ENCODE measurements at regions not wholly inside any gene's neighbourhood (a gene's known extent, or its start where the extent isn't known, plus 50 kb on each side); places are given as distances from the start of the nearest gene placed in this dataset.
"Not testable (repeated sequence)": the region's sequence is repeated elsewhere in the genome, so short reads cannot be mapped to it uniquely, and the experiment has no call there.

DNA sequence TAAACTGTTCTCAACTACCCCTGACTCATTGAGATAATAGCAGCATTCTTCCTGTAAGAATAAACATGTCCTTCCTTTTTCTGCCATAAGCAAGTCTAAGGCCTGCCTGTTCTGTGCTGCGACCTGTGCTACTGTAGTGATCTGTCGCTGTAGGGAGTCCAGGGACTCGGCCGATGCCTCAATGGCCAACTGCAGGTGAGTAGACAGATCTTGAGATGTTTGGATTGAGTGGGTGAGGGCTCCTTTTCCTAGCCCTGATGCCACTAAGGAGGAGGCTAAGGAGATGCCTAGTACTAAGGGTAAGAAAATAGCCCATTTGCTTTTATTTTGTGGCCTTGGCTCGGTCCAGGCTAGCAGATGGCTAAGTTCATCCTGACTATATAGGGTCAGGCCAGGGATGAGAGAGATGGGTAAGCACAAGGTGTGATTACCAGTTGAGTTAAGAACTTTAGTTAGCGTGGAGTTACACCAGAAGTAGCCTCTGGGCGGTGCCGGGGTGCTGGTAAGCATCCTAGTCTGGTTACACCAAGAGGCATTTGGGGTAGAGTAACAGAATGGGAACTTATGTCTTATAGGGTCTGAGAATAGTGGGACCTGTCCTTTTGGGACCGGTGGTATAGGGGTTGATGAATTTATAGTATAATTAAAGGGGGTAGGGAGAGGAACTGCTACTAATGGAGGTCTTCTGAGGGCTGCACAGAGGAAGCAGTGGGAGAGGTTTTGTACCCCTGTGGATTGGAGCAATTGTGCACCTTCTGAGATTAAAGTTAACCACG lies 642.4 kb upstream of the DPP6 start:
- ATAC-seq; DNase-seq (ENCODE audit: low spot score); CTCF ChIA-PET; H3K27ac Mint-ChIP-seq; H3K4me3 Mint-ChIP-seq; POLR2A ChIA-PET; H3K4me1 Mint-ChIP-seq: not testable (repeated sequence)
- peaks cover 96% of the 10 kb centered on the region for H3K9me3 Mint-ChIP-seq
- H3K36me3 Mint-ChIP-seq, result peaks cover 80% of the 10 kb centered on the region
- peaks cover 17% of the 10 kb centered on the region for H3K27me3 Mint-ChIP-seq (ENCODE audit: low read depth)

DNA sequence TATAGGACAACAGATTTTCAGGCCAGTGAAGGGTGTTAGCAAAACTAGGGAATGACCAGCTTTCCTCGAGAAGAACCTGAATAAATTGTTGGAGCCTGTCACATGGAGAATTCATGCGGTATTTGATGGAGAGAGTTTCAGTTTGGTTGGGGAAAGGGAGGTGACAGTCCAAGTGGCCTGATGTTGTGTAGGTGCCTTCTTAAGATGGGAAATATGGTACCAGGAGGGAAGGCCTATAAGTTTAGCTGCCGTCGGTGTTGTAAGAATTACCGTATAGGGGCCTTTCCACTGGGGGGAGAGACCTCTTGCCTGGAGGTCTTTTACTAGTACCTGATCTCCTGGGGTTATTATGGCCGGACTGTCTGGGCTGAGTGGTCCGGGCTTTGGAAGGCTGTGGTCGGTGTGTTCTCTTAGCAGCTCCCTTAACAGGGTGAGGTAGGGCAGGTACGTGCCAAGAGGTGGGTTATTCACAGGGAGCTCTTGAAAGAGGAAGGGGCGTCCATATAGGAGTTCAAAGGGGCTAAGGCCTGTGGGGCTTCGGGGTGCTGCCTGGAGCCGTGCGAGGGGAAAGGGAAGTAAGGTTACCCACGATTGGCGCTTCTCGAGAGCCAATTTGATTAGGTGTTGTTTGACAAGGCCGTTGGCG lies 641.1 kb upstream of the DPP6 start:
- H3K27ac Mint-ChIP-seq; ATAC-seq; H3K4me3 Mint-ChIP-seq; POLR2A ChIA-PET; CTCF ChIA-PET; DNase-seq (ENCODE audit: low spot score); H3K4me1 Mint-ChIP-seq: not testable (repeated sequence)
- Mint-ChIP-seq H3K9me3 (peaks cover 96% of the 10 kb centered on the region), H3K36me3 (peaks cover 79% of the 10 kb centered on the region), H3K27me3 (ENCODE audit: low read depth) (peaks cover 17% of the 10 kb centered on the region)

DNA sequence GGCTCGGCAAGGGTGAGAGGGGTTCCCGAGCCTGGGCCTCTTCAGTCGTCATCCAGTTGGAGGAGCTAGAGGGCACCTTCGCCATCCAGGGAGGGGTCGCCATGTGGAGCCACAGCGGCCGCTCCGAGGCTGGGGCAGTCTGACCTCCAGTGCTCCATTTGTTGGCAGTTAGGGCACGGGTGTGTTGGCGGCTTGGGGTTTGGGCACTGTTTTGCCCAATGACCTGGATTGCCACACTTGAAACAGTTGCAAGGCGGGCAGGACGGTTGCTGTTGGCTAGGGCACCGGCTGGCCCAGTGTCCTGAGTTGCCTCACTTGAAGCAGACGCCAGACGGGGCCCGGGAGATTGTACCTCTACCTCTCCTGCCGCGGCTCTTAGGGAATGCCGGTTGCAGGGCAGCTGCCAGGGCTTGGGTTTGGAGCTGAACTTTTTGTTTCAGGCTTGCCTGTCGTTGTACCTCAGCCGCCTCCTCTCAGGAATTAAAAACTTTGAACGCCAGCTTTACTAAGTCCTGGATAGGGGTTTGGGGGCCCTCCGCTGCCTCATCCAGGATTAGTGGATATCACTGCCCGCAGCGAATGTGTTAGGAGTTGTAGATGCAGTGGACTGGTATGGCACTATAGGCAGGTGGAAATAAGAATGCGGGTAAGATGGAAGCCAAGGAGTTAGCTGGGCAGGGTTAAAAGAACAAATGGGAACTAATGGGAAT lies 639.9 kb upstream of the DPP6 start:
- DNase-seq (ENCODE audit: low spot score); ATAC-seq; POLR2A ChIA-PET; H3K27ac Mint-ChIP-seq; CTCF ChIA-PET; H3K4me3 Mint-ChIP-seq; H3K4me1 Mint-ChIP-seq: not testable (repeated sequence)
- peaks cover 77% of the 10 kb centered on the region for H3K36me3 Mint-ChIP-seq
- peaks cover 95% of the 10 kb centered on the region for H3K9me3 Mint-ChIP-seq
- H3K27me3 Mint-ChIP-seq (ENCODE audit: low read depth), result peaks cover 18% of the 10 kb centered on the region

DNA sequence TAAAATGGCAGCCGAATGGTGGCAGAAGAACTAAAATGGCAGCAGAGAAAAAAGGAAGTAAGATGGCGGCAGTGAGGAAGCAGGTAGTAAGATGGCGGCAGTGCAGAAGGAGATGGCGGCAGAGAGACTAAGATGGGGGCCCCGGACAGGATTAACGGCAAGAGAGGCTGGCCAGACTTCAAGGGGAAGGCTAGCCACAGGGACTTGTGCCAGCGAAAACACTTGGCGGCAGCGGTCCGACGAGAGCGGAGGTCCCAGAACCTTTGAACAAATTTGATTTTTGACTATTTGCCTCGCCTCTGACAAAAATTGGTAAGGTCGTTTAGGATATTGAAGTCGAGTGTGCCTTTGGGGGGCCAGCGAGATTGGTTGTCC lies 639.4 kb upstream of the DPP6 start:
- POLR2A ChIA-PET; H3K27ac Mint-ChIP-seq; H3K4me3 Mint-ChIP-seq; DNase-seq (ENCODE audit: low spot score); ATAC-seq; CTCF ChIA-PET; H3K4me1 Mint-ChIP-seq: not testable (repeated sequence)
- peaks cover 77% of the 10 kb centered on the region for H3K36me3 Mint-ChIP-seq
- H3K27me3 Mint-ChIP-seq (ENCODE audit: low read depth), result peaks cover 18% of the 10 kb centered on the region
- peaks cover 95% of the 10 kb centered on the region for H3K9me3 Mint-ChIP-seq

DNA sequence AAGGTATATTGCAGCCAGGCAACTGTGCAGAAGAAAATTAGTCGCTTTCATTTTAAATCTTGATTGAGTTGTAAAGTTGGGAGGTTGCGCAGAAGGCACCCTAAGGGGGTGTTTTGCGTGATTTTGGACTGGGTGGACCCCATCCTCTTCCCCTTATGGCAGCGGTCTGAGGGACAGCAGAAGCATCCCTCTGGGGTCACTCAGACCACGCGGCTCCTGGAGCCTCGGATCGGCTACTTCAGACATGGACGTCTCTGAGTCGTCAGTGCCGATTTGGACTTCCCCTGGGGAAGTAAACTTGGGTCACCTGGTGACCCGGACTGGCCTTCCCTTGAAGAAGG lies 639.0 kb upstream of the DPP6 start:
- Mint-ChIP-seq H3K27ac (no peak overlapping the region), H3K4me1 (no peaks in the 10 kb centered on the region), H3K36me3 (peaks cover 78% of the 10 kb centered on the region), H3K27me3 (ENCODE audit: low read depth) (peaks cover 18% of the 10 kb centered on the region), H3K9me3 (peaks cover 95% of the 10 kb centered on the region), H3K4me3 (no peak overlapping the region)
- DNase-seq (ENCODE audit: low spot score), result no peak
- ATAC-seq, result no peak
- POLR2A ChIA-PET, result no interaction called here
- CTCF ChIA-PET, result no interaction called here
- TF ChIP-seq, protein P1, sequence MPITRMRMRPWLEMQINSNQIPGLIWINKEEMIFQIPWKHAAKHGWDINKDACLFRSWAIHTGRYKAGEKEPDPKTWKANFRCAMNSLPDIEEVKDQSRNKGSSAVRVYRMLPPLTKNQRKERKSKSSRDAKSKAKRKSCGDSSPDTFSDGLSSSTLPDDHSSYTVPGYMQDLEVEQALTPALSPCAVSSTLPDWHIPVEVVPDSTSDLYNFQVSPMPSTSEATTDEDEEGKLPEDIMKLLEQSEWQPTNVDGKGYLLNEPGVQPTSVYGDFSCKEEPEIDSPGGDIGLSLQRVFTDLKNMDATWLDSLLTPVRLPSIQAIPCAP (CRISPR knock-in tag; IDR thresholded peaks at IDR 0.05), result no peak
- TF ChIP-seq TCF7 (CRISPR knock-in tag; IDR thresholded peaks at IDR 0.05; ENCODE audit: low read depth), result no peak
- no peak for TF ChIP-seq CREB1 (CRISPR knock-in tag; IDR thresholded peaks at IDR 0.05)
- TF ChIP-seq, protein P2, sequence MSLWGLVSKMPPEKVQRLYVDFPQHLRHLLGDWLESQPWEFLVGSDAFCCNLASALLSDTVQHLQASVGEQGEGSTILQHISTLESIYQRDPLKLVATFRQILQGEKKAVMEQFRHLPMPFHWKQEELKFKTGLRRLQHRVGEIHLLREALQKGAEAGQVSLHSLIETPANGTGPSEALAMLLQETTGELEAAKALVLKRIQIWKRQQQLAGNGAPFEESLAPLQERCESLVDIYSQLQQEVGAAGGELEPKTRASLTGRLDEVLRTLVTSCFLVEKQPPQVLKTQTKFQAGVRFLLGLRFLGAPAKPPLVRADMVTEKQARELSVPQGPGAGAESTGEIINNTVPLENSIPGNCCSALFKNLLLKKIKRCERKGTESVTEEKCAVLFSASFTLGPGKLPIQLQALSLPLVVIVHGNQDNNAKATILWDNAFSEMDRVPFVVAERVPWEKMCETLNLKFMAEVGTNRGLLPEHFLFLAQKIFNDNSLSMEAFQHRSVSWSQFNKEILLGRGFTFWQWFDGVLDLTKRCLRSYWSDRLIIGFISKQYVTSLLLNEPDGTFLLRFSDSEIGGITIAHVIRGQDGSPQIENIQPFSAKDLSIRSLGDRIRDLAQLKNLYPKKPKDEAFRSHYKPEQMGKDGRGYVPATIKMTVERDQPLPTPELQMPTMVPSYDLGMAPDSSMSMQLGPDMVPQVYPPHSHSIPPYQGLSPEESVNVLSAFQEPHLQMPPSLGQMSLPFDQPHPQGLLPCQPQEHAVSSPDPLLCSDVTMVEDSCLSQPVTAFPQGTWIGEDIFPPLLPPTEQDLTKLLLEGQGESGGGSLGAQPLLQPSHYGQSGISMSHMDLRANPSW (CRISPR knock-in tag; conservative IDR thresholded peaks at IDR 0.05; ENCODE audit: low read depth), result no peak
- TF ChIP-seq, protein P3, sequence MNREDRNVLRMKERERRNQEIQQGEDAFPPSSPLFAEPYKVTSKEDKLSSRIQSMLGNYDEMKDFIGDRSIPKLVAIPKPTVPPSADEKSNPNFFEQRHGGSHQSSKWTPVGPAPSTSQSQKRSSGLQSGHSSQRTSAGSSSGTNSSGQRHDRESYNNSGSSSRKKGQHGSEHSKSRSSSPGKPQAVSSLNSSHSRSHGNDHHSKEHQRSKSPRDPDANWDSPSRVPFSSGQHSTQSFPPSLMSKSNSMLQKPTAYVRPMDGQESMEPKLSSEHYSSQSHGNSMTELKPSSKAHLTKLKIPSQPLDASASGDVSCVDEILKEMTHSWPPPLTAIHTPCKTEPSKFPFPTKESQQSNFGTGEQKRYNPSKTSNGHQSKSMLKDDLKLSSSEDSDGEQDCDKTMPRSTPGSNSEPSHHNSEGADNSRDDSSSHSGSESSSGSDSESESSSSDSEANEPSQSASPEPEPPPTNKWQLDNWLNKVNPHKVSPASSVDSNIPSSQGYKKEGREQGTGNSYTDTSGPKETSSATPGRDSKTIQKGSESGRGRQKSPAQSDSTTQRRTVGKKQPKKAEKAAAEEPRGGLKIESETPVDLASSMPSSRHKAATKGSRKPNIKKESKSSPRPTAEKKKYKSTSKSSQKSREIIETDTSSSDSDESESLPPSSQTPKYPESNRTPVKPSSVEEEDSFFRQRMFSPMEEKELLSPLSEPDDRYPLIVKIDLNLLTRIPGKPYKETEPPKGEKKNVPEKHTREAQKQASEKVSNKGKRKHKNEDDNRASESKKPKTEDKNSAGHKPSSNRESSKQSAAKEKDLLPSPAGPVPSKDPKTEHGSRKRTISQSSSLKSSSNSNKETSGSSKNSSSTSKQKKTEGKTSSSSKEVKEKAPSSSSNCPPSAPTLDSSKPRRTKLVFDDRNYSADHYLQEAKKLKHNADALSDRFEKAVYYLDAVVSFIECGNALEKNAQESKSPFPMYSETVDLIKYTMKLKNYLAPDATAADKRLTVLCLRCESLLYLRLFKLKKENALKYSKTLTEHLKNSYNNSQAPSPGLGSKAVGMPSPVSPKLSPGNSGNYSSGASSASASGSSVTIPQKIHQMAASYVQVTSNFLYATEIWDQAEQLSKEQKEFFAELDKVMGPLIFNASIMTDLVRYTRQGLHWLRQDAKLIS (CRISPR knock-in tag; IDR thresholded peaks at IDR 0.05; ENCODE audit: borderline replicate concordance), result no peak
- no peak for TF ChIP-seq ETV6 (CRISPR knock-in tag; IDR thresholded peaks at IDR 0.05)
- no peak for TF ChIP-seq NR2C2 (CRISPR knock-in tag; IDR thresholded peaks at IDR 0.05)
- no peak for TF ChIP-seq PRRX2 (CRISPR knock-in tag; IDR thresholded peaks at IDR 0.05)
- no peak for TF ChIP-seq RELA (CRISPR knock-in tag; IDR thresholded peaks at IDR 0.05; ENCODE audit: borderline replicate concordance)
- no peak for TF ChIP-seq GRHL2 (CRISPR knock-in tag; IDR thresholded peaks at IDR 0.05; ENCODE audit: insufficient replicate concordance, severe bottlenecking)
- TF ChIP-seq, protein P4, sequence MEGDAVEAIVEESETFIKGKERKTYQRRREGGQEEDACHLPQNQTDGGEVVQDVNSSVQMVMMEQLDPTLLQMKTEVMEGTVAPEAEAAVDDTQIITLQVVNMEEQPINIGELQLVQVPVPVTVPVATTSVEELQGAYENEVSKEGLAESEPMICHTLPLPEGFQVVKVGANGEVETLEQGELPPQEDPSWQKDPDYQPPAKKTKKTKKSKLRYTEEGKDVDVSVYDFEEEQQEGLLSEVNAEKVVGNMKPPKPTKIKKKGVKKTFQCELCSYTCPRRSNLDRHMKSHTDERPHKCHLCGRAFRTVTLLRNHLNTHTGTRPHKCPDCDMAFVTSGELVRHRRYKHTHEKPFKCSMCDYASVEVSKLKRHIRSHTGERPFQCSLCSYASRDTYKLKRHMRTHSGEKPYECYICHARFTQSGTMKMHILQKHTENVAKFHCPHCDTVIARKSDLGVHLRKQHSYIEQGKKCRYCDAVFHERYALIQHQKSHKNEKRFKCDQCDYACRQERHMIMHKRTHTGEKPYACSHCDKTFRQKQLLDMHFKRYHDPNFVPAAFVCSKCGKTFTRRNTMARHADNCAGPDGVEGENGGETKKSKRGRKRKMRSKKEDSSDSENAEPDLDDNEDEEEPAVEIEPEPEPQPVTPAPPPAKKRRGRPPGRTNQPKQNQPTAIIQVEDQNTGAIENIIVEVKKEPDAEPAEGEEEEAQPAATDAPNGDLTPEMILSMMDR (IDR thresholded peaks at IDR 0.05), result no peak
- TF ChIP-seq, protein P5, sequence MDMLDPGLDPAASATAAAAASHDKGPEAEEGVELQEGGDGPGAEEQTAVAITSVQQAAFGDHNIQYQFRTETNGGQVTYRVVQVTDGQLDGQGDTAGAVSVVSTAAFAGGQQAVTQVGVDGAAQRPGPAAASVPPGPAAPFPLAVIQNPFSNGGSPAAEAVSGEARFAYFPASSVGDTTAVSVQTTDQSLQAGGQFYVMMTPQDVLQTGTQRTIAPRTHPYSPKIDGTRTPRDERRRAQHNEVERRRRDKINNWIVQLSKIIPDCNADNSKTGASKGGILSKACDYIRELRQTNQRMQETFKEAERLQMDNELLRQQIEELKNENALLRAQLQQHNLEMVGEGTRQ (CRISPR knock-in tag; IDR thresholded peaks at IDR 0.05), result no peak
- no peak for TF ChIP-seq CREM (CRISPR knock-in tag; IDR thresholded peaks at IDR 0.05)

Data from WTC11 (cell line).